ENCODE measurements at regions not wholly inside any gene's neighbourhood (a gene's known extent, or its start where the extent isn't known, plus 50 kb on each side); places are given as distances from the start of the nearest gene placed in this dataset.

DNA sequence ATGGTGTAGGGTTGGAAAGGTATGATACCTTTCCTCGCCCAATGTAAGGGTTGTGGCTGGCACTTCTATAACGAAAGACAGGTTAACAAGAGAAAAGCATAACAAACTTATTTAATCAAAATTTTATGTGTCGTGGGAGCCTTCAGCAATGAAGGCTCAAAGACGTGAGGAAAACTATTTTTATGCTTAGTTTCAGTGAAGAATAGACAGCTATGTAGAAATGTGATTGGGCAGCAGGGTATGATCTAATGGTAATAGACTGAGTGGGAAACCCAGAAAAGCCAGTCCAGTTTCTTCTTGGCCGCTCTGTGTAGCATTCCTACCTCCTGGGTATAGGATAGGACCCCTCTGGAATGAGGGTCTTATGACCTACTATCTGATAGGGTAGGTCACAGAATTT lies 464.7 kb downstream of the ADGRL2 start:
- Histone ChIP-seq H3K4me3 (no peak overlapping the region), H3K27ac (no peak overlapping the region), H3K27me3 (no peaks in the 10 kb centered on the region), H3K36me3 (no peaks in the 10 kb centered on the region), H3K4me1 (peaks cover 0 to 7% (median 0%) of the 10 kb centered on the region in 4 donors), H3K9me3 (no peaks in the 10 kb centered on the region)
- intact Hi-C loops (cut with DNase I; ENCODE audit: low total_unique reads): no loop called here
- TF ChIP-seq, protein P1, sequence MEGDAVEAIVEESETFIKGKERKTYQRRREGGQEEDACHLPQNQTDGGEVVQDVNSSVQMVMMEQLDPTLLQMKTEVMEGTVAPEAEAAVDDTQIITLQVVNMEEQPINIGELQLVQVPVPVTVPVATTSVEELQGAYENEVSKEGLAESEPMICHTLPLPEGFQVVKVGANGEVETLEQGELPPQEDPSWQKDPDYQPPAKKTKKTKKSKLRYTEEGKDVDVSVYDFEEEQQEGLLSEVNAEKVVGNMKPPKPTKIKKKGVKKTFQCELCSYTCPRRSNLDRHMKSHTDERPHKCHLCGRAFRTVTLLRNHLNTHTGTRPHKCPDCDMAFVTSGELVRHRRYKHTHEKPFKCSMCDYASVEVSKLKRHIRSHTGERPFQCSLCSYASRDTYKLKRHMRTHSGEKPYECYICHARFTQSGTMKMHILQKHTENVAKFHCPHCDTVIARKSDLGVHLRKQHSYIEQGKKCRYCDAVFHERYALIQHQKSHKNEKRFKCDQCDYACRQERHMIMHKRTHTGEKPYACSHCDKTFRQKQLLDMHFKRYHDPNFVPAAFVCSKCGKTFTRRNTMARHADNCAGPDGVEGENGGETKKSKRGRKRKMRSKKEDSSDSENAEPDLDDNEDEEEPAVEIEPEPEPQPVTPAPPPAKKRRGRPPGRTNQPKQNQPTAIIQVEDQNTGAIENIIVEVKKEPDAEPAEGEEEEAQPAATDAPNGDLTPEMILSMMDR (IDR thresholded peaks at IDR 0.05): no peak
- TF ChIP-seq EP300 (IDR thresholded peaks at IDR 0.05) (no peak), POLR2AphosphoS5 (IDR thresholded peaks at IDR 0.05) (no peak), POLR2A (IDR thresholded peaks at IDR 0.05) (no peak)
- DNase-seq: no peak
- WGBS, 5 donors: 75 to 88% (median 82%) methylated on average over 5 of the region's 5 CpGs

DNA sequence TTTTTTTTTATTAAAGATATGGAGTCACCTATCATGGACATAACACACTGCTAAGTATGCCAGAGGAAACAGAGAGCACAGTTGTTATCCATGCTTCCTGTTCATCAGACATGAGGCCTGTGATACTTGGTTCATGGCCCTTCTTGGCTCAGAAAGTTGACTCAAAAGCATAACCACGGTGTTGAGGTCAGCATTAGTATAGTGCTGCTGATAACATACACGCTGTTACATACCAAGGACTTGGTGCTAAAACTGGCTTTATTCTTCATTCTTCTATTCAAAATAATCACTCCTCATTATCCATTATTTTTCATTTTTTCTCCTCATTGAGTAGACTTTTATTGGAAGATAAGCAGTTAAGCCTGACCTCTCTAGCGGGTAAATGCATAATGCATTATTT lies 464.1 kb downstream of the ADGRL2 start:
- H3K27me3 ChIP-seq: no peaks in the 10 kb centered on the region
- no peak for DNase-seq
- WGBS, 5 donors: 58 to 76% (median 68%) methylated on average over 3 of the region's 3 CpGs
- peaks cover 0 to 7% (median 0%) of the 10 kb centered on the region in 4 donors for H3K4me1 ChIP-seq
- intact Hi-C loops (cut with DNase I; ENCODE audit: low total_unique reads): no loop called here
- no peaks in the 10 kb centered on the region for H3K36me3 ChIP-seq
- TF ChIP-seq POLR2AphosphoS5 (IDR thresholded peaks at IDR 0.05): no peak
- TF ChIP-seq POLR2A (IDR thresholded peaks at IDR 0.05): no peak
- TF ChIP-seq EP300 (IDR thresholded peaks at IDR 0.05): no peak
- TF ChIP-seq, protein P1 (IDR thresholded peaks at IDR 0.05): no peak
- H3K27ac ChIP-seq: no peak overlapping the region
- no peaks in the 10 kb centered on the region for H3K9me3 ChIP-seq
- H3K4me3 ChIP-seq: no peak overlapping the region

DNA sequence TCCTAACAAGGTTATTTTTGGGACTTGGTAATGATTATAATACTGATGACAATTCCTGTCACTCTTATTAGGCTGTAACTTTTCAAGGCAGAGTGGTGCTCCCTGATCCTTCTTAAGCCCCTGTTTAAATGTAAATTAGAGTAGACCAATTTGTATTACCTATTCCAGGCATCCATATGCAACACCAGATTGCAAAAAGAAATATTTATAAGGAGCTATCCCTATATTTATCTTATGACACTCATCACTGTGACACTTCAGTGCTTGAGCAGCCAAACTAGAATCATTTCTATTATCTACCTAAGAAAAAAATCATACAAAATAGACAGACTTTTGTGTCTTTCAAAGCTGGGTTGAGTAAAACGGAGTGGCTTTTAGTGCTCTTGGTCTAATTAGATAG lies 462.7 kb downstream of the ADGRL2 start:
- H3K9me3 ChIP-seq: no peaks in the 10 kb centered on the region
- H3K27ac ChIP-seq: no peak overlapping the region
- no peaks in the 10 kb centered on the region for H3K4me1 ChIP-seq
- no peaks in the 10 kb centered on the region for H3K27me3 ChIP-seq
- H3K4me3 ChIP-seq: no peak overlapping the region
- DNase-seq: no peak
- no peaks in the 10 kb centered on the region for H3K36me3 ChIP-seq
- intact Hi-C loops (cut with DNase I; ENCODE audit: low total_unique reads): no loop called here
- 72 to 81% (median 76%) methylated on average over 1 of the region's 1 CpG for WGBS, 5 donors
- no peak for TF ChIP-seq POLR2AphosphoS5 (IDR thresholded peaks at IDR 0.05)
- no peak for TF ChIP-seq POLR2A (IDR thresholded peaks at IDR 0.05)
- TF ChIP-seq EP300 (IDR thresholded peaks at IDR 0.05): no peak

DNA sequence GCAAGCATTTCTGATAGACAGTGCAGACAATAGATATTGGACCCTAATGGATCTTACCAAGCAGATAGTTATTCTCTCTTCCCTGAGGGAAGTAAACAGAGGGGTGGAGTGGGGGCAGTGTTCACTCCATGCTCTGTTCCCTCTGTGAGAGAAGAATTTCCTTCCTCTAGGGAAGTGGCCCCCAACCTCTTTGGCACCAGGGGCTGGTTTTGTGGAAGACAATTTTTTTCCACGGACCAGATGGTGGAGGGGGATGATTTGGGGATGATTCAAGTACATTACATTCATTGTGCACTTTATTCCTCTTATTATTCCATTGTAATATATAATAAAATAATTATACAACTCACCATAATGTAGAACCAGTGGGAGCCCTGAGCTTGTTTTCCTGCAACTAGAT lies 459.9 kb downstream of the ADGRL2 start:
- Histone ChIP-seq H3K4me1 (no peaks in the 10 kb centered on the region), H3K27ac (no peak overlapping the region), H3K36me3 (no peaks in the 10 kb centered on the region), H3K27me3 (no peaks in the 10 kb centered on the region), H3K4me3 (no peak overlapping the region), H3K9me3 (no peaks in the 10 kb centered on the region)
- 28 to 53% (median 42%) methylated on average over 1 of the region's 1 CpG for WGBS, 5 donors
- peak in 1 of 2 donors; percentile 13 for DNase-seq
- no peak for TF ChIP-seq POLR2AphosphoS5 (IDR thresholded peaks at IDR 0.05)
- intact Hi-C loops (cut with DNase I; ENCODE audit: low total_unique reads): no loop called here

DNA sequence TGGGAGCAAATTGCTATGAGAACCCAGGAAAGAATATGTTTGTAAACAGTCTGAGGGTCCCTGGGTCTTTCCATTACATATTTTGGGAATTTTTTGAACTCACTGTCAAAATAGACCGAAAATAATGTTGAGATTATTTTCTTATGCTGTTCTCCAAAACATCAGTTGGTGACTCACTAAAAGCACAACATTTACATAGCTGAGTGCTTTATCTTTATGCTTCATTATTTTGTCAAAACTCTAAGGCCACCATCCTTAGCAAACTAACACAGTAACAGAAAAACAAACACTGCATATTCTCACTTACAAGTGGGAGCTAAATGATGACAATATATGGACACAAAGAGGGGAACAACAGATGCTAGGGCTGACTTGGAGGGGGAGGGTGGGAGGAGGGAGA lies 459.3 kb downstream of the ADGRL2 start:
- DNase-seq: no peak
- TF ChIP-seq, protein P1 (IDR thresholded peaks at IDR 0.05): no peak
- TF ChIP-seq POLR2A (IDR thresholded peaks at IDR 0.05) (no peak), POLR2AphosphoS5 (IDR thresholded peaks at IDR 0.05) (no peak), EP300 (IDR thresholded peaks at IDR 0.05) (no peak)
- Histone ChIP-seq H3K4me3 (no peak overlapping the region), H3K27ac (no peak overlapping the region), H3K27me3 (no peaks in the 10 kb centered on the region), H3K4me1 (no peaks in the 10 kb centered on the region), H3K36me3 (no peaks in the 10 kb centered on the region), H3K9me3 (no peaks in the 10 kb centered on the region)
- intact Hi-C loops (cut with DNase I; ENCODE audit: low total_unique reads): no loop called here
- 41 to 57% (median 44%) methylated on average over 1 of the region's 1 CpG for WGBS, 5 donors

Data from stomach (tissue), 8 donors.